Smooth muscle cell (in vitro differentiated cells): ENCODE measurements at regions not wholly inside any gene's neighbourhood (a gene's known extent, or its start where the extent isn't known, plus 50 kb on each side); places are given as distances from the start of the nearest gene placed in this dataset.

Experiments used
- DNase-seq: peaks from one replicate; lab custom pipeline; 2025; ENCODE audit not compliant: unreplicated experiment; lab: John Stamatoyannopoulos, UW
- H2AFZ ChIP-seq: fragments of 200-600 bp; sonication (generic); 2 replicates; pipeline ENCODE4 v1.6.0; 2016; ENCODE audit warnings: antibody characterized with exemption, low read depth, mild to moderate bottlenecking
- H3F3A ChIP-seq: fragments of 200-600 bp; sonication (generic); 2 replicates; pipeline ENCODE4 v1.6.0; 2017; ENCODE audit warnings: antibody characterized with exemption, low read depth
- H3K27ac ChIP-seq: fragments of 200-600 bp; sonication (generic); 2 replicates; pipeline ENCODE4 v1.5.1; 2016; ENCODE audit warnings: low read depth, mild to moderate bottlenecking
- H3K27me3 ChIP-seq: fragments of 200-600 bp; sonication (generic); 2 replicates; pipeline ENCODE4 v1.6.1; 2016; ENCODE audit warnings: low read depth, mild to moderate bottlenecking
- H3K36me3 ChIP-seq: fragments of 200-600 bp; sonication (generic); 2 replicates; pipeline ENCODE4 v1.5.1; 2016; ENCODE audit warnings: low read depth
- H3K4me1 ChIP-seq: fragments of 200-600 bp; sonication (generic); 2 replicates; pipeline ENCODE4 v1.5.1; 2016; ENCODE audit warnings: low read depth
- H3K4me2 ChIP-seq: fragments of 200-600 bp; sonication (generic); 2 replicates; pipeline ENCODE4 v1.6.0; 2016; ENCODE audit warnings: mild to moderate bottlenecking
- H3K4me3 ChIP-seq: fragments of 200-600 bp; sonication (generic); 2 replicates; pipeline ENCODE4 v1.5.1; 2016; ENCODE audit warnings: mild to moderate bottlenecking
- H3K79me2 ChIP-seq: fragments of 200-600 bp; sonication (generic); 2 replicates; pipeline ENCODE4 v1.6.0; 2016; ENCODE audit warnings: low read depth, mild to moderate bottlenecking
- H3K9ac ChIP-seq: fragments of 200-600 bp; sonication (generic); 2 replicates; pipeline ENCODE4 v1.6.0; 2016; ENCODE audit warnings: low read depth
- H3K9me3 ChIP-seq: fragments of 200-600 bp; sonication (generic); replicated peaks from 2 replicates; pipeline ENCODE4 v1.5.1; 2016; ENCODE audit warnings: low read depth
- H4K20me1 ChIP-seq: fragments of 200-600 bp; sonication (generic); 2 replicates; pipeline ENCODE4 v1.6.0; 2016; ENCODE audit warnings: low read depth
- CTCF ChIP-seq: fragments of 200-600 bp; sonication (generic); IDR thresholded peaks from 2 replicates; pipeline ENCODE4 v1.5.1; 2017; ENCODE audit warnings: borderline replicate concordance, mild to moderate bottlenecking, antibody characterized with exemption; ENCODE audit not compliant: insufficient read depth, poor library complexity, severe bottlenecking
- WGBS: methylation state at CpG from one replicate; pipeline ENCODE4 v1.1.7; 2016; ENCODE audit warnings: low lambda C conversion rate; 5-methylcytosine and 5-hydroxymethylcytosine counted together

GRCh38 chr6:23055523-23055922, 486.2 kb downstream of the HDGFL1 start:
- H3K4me1 ChIP-seq: no peaks in the 10 kb centered on the region
- no peak overlapping the region for H3K9ac ChIP-seq
- H4K20me1 ChIP-seq: no peaks in the 10 kb centered on the region
- H3F3A ChIP-seq: no peaks in the 10 kb centered on the region
- no peak overlapping the region for H3K4me2 ChIP-seq
- H3K79me2 ChIP-seq: no peaks in the 10 kb centered on the region
- no peaks in the 10 kb centered on the region for H3K27me3 ChIP-seq
- H3K4me3 ChIP-seq: no peak overlapping the region
- TF ChIP-seq CTCF: no peak
- no peak for DNase-seq
- peaks cover 8% of the 10 kb centered on the region for H3K9me3 ChIP-seq
- WGBS: 99% methylated on average over 4 of the region's 4 CpGs
- H2AFZ ChIP-seq: no peak overlapping the region
- no peaks in the 10 kb centered on the region for H3K36me3 ChIP-seq
- no peak overlapping the region for H3K27ac ChIP-seq

GRCh38 chr6:23073821-23074220, 504.5 kb downstream of the HDGFL1 start:
- WGBS: 83% methylated on average over 2 of the region's 2 CpGs

GRCh38 chr6:23077772-23078171, 508.4 kb downstream of the HDGFL1 start:
- Histone ChIP-seq H3K4me2 (no peak overlapping the region), H3K27ac (no peak overlapping the region), H2AFZ (no peak overlapping the region), H3K9me3 (peaks cover 6% of the 10 kb centered on the region), H4K20me1 (no peaks in the 10 kb centered on the region), H3K36me3 (no peaks in the 10 kb centered on the region), H3F3A (no peaks in the 10 kb centered on the region), H3K79me2 (no peaks in the 10 kb centered on the region), H3K27me3 (no peaks in the 10 kb centered on the region), H3K4me3 (no peak overlapping the region), H3K9ac (no peak overlapping the region), H3K4me1 (no peaks in the 10 kb centered on the region)
- WGBS: 29% methylated on average over 3 of the region's 3 CpGs
- no peak for TF ChIP-seq CTCF
- DNase-seq: no peak

More at GRCh38 chr6:23073821-23074220, 504.5 kb downstream of the HDGFL1 start:
- H3K4me1 ChIP-seq: no peaks in the 10 kb centered on the region
- H3K27ac ChIP-seq: no peak overlapping the region
- no peaks in the 10 kb centered on the region for H3F3A ChIP-seq
- TF ChIP-seq CTCF: no peak
- no peaks in the 10 kb centered on the region for H3K27me3 ChIP-seq
- no peak overlapping the region for H3K9ac ChIP-seq
- peaks cover 6% of the 10 kb centered on the region for H3K9me3 ChIP-seq
- H3K4me2 ChIP-seq: no peak overlapping the region
- no peaks in the 10 kb centered on the region for H3K79me2 ChIP-seq
- H2AFZ ChIP-seq: no peak overlapping the region
- no peak for DNase-seq
- no peaks in the 10 kb centered on the region for H3K36me3 ChIP-seq
- H3K4me3 ChIP-seq: no peak overlapping the region
- H4K20me1 ChIP-seq: no peaks in the 10 kb centered on the region

GRCh38 chr6:23081701-23082100, 512.3 kb downstream of the HDGFL1 start:
- Histone ChIP-seq H3K36me3 (no peaks in the 10 kb centered on the region), H3K4me1 (no peaks in the 10 kb centered on the region), H3K79me2 (no peaks in the 10 kb centered on the region), H3K9me3 (no peaks in the 10 kb centered on the region), H3K9ac (no peak overlapping the region), H3K4me2 (no peak overlapping the region), H3K27ac (no peak overlapping the region), H3F3A (no peaks in the 10 kb centered on the region), H3K4me3 (no peak overlapping the region), H4K20me1 (no peaks in the 10 kb centered on the region), H3K27me3 (no peaks in the 10 kb centered on the region), H2AFZ (no peak overlapping the region)
- no peak for DNase-seq
- 87% methylated on average over 1 of the region's 1 CpG for WGBS
- TF ChIP-seq CTCF: no peak
